ENCODE measurements at regions not wholly inside any gene's neighbourhood (a gene's known extent, or its start where the extent isn't known, plus 50 kb on each side); places are given as distances from the start of the nearest gene placed in this dataset.
"Not testable (repeated sequence)": the region's sequence is repeated elsewhere in the genome, so short reads cannot be mapped to it uniquely, and the experiment has no call there.

DNA sequence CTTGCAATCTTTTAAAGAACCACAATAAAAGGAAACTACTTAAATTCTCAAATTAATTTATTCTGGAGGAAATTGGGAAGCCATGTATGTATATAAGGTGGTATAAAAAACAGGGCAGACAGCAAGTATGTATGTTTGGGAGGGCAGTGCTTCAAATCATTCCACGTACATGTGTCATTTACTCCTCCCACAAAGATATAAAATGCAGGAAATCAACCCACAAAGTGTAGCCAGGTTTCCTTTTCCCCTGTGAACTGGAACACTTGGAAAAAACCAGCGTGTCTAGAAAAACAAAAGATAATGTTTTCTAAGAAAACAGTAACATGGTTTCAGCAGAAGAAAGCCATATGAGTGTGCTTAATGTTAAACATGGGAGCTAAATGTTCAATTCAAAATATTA is 156.7 kb upstream of the FAM47A start:
- no peak overlapping the region for H3K27ac ChIP-seq
- DNase-seq (ENCODE audit: low read depth, low spot score): no peak

DNA sequence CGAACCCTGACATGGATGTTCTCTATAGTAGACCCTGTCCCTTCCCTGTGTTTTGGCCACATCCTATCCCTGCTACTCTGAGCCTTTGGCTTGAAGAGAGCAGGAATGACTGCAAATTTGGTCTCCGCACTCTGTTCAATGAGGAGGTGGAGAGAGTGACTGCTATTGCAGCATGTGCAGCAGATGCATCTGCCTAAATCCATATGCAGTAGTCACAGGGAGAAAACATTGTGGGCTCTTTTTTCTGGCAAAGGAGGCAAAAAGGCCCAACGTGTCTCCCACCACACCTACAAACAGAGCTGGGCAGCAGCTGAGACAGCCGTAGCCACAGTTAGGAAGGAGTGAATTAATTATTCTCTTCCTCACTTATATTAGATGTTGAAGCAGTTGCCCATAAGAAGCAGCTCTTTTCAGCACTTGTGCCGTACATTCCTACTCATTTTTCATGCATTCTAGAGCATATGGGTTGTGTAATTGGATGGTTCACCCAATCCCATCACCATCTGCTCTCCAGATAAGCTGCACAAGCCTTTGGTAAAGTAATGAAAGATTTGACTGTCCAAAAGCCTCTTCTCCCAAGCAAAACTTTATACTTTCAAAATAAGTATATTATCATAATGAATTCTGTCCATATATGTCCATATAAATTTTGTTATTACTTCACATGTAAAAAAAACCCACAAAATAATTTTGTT is 147.9 kb upstream of the FAM47A start:
- DNase-seq (ENCODE audit: low read depth, low spot score): no peak
- no peak overlapping the region for H3K27ac ChIP-seq

DNA sequence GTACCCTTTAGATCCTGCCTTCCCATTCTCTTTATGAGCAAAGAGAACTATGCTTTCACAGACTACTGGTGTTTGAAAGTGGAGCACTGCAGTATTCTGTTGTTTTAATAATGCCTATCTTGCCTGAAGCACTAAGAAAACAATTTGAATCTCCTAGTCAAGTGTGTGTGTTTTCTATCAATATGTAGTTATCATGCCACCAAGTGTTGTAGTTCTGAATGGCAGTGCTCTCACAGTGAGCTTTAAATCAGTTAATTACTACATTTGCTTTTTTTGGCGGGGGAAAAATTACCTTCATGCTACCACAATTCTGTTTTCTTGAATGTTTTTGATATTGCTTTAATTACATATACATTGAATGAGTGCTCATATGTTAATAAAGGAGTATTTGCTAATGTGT is 143.6 kb upstream of the FAM47A start:
- DNase-seq (ENCODE audit: low read depth, low spot score): no peak
- no peak overlapping the region for H3K27ac ChIP-seq

DNA sequence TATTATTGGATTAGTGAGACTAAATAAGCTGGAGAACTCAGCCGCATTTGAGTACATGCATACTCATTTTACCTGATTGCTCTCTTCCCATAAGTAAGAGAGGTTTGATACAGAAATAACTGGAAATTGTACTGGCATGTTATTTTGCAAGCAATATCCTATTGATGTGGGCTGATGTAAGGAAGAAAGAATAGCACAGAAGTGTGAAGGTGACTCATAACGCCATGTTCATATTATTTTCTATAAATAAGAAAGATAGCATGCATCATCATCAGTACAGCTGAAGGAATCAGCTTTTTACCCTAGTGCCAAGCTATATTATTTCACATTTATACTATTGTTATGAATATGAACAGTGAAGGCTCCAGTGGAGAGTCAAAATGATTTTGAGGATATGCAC is 138.3 kb upstream of the FAM47A start:
- no peak for DNase-seq (ENCODE audit: low read depth, low spot score)
- no peak overlapping the region for H3K27ac ChIP-seq

DNA sequence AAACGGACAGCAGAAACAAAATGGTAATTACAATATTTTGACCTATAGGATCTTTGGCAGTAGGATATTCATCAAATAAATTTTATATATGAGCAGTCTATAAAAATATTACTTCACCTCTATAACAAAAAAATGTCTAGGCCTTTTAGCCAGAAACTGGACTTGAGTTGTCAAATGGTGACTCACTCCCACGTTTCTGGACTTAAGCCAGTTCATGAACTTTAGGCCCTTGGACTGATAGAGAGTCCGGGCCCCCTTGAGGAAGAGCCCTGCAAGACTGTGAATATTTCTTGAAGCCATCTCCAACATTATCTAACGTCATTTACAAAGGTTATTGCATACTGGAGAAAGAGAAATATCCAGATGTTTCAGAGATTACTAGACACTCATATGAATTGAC is 106.8 kb upstream of the FAM47A start:
- no peak overlapping the region for H3K27ac ChIP-seq
- DNase-seq (ENCODE audit: low read depth, low spot score): no peak

DNA sequence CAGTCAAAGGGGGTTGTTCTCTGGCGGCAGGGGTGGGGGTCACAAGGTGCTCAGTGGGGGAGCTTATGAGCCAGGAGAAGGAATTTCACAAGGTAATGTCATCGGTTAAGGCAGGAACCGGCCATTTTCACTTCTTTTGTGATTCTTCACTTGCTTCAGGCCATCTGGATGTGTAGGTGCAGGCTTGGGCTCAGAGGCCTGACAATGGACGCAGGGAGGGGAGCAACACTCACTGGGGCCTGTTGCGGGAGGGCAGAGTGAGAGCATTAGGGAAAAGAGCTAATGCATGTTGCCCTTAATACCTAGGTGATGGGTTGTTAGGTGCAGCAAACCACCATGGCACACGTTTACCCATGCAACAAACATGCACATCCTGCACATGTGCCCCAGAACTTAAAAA is 98.0 kb upstream of the FAM47A start:
- DNase-seq (ENCODE audit: low read depth, low spot score); H3K27ac ChIP-seq: not testable (repeated sequence)

DNA sequence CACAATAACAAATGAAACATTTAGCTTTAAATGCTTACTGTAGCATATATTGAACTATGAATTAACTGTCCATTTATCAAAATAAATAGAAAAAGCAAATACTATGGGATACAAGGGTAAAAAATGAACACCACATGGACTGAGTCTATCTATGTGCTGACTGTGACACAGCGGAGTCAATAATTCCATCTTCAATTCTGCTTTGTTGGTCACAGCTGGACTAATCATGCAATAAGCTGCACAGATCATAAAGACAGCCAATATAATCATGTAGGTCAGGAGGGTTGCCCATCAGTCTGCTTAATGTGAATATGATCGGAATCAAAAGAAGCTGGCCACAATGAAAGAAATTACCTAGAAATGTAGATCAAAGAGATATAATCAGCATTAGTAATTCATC is 95.7 kb upstream of the FAM47A start:
- no peak for DNase-seq (ENCODE audit: low read depth, low spot score)
- H3K27ac ChIP-seq: no peak overlapping the region

DNA sequence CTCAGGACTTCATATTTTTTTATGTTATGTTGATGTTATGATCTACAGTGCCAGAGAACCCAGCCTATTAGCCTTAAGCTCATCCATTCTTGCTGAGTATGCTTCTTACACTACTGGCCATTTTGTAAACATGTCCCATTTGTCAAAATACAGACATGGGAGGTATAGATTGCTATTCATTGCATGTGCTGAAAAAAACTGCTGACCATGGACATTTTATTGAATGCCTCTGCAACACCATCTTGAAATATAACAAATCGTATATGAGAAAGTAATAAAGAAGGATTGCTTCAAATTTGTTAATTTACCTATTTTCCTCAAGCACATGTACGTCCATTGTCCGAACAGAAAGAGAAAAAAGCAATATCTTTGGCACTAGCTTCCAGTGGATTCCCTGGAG is 91.5 kb upstream of the FAM47A start:
- no peak overlapping the region for H3K27ac ChIP-seq
- DNase-seq (ENCODE audit: low read depth, low spot score): no peak

DNA sequence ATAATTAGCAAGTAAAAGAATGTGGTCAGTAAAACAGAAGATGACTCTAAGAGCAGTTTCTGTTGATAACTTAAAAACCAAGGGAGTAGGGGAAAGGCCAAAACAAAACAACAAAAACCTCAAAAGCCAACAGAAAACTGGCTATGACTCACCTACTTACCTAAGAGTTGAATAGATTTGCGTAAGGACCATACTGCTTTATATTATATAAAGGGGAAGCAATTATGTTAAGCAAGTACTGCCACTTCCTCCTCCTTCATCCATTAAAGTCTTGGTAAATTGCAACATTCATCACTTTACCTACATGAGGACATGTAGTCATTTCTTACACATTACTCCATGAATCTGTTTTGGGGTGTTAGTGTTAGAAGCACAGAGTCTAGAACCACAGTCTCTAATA is 85.9 kb upstream of the FAM47A start:
- H3K27ac ChIP-seq: no peak overlapping the region
- DNase-seq (ENCODE audit: low read depth, low spot score): no peak

DNA sequence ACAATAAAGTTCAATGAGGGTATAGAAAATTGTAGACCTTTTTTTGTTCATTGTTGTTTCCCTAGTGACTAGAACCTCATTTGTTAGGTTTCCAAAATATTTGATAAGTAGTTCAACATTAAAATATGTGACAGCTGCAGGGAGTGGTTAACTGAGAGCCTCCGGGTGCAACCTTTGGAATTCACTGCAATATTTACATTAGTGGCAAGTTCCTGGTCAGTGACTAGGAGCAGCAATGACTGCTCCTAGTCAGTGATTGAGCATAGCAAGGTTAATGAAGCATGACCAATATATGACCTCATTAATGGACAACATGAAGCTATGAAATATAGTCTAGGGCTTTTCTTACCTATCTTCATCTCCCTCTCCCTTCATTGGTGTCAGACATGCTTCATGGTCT is 65.8 kb upstream of the FAM47A start:
- H3K27ac ChIP-seq: no peak overlapping the region
- DNase-seq (ENCODE audit: low read depth, low spot score): no peak
